Choroid plexus epithelial cell (primary cell): ENCODE measurements at regions not wholly inside any gene's neighbourhood (a gene's known extent, or its start where the extent isn't known, plus 50 kb on each side); places are given as distances from the start of the nearest gene placed in this dataset.

Experiments used
- DNase-seq: peaks from one replicate; pipeline ENCODE4 v3.0.0-alpha.2; 2010; ENCODE audit warnings: low read depth
- H3K4me3 ChIP-seq: 2 replicates; pipeline ENCODE4 v1.5.1; 2011; ENCODE audit warnings: low read depth, mild to moderate bottlenecking, control low read depth, low read length, moderate library complexity
- TF ChIP-seq, protein P1 (sequence below): conservative IDR thresholded peaks from 2 replicates; pipeline ENCODE4 v1.5.1; 2011; ENCODE audit warnings: low read depth, mild to moderate bottlenecking, control low read depth, inconsistent platforms, low read length, moderate library complexity

DNA sequence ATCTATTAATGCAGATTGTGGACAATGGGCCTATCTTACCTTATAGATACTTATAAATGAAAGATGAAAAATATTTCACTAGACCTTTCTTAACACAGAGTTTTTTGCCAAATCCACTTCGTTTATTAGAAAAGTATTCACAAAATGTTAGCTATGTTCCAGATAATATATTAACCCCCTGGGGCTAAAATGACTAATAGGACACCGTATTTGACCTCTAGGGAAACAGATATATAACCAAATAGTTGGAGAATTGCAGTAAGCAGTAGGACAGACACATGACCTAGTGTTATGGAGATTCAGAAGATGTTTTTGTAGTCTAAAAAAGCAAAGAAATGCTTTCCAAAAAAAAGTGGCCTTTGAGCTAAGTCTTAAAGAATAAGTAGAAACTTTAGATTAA, 106.9 kb downstream of the SEC16B start:
- DNase-seq: peak; percentile 67
- TF ChIP-seq, protein P1, sequence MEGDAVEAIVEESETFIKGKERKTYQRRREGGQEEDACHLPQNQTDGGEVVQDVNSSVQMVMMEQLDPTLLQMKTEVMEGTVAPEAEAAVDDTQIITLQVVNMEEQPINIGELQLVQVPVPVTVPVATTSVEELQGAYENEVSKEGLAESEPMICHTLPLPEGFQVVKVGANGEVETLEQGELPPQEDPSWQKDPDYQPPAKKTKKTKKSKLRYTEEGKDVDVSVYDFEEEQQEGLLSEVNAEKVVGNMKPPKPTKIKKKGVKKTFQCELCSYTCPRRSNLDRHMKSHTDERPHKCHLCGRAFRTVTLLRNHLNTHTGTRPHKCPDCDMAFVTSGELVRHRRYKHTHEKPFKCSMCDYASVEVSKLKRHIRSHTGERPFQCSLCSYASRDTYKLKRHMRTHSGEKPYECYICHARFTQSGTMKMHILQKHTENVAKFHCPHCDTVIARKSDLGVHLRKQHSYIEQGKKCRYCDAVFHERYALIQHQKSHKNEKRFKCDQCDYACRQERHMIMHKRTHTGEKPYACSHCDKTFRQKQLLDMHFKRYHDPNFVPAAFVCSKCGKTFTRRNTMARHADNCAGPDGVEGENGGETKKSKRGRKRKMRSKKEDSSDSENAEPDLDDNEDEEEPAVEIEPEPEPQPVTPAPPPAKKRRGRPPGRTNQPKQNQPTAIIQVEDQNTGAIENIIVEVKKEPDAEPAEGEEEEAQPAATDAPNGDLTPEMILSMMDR: no peak
- H3K4me3 ChIP-seq: no peak overlapping the region

DNA sequence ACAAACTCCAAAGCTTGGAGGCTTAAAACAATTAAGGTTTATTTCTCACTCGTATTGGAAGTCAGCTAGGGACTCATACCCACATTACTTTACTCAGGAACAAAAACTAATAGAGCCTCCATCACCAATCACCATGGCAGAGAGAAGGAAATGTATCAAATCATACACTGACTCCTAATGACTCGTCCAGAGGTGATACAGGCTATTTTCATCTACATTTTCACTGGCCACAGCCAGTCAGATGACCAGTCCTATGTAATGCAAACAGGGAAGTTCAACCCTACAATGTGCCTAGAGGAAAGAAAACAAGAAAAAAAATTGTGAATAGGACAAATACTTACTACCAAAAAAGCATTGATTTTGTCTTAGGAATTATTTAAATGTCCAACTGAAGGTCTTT, 110.3 kb downstream of the SEC16B start:
- TF ChIP-seq, protein P1: no peak
- DNase-seq: no peak
- H3K4me3 ChIP-seq: no peak overlapping the region

- TF ChIP-seq, protein P1: no peak
- no peak overlapping the region for H3K4me3 ChIP-seq
- DNase-seq: peak; percentile 47
These were observed 111.5 kb downstream of the SEC16B start for GRCh38 chr1:177858332-177858821.

DNA sequence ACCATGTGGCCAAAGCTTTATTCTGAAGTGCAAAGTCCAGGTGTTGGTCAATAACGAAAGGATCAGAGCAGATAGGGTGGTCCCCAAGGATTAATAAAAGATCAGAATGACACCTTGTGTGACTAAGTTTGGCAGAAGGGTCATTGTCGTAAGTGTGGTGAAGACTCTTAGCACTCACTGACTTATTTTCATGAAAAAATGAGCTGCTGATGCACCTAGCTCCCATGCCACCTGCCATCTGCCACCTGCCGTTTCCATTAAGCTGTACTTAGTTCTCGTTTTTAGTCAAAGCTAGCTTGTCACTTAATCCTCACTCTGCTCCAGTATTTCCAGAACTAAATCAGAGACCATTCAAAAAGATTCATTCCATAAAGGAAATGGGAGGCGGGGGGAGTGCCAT, 112.6 kb downstream of the SEC16B start:
- H3K4me3 ChIP-seq: no peak overlapping the region
- TF ChIP-seq, protein P1: no peak
- no peak for DNase-seq

DNA sequence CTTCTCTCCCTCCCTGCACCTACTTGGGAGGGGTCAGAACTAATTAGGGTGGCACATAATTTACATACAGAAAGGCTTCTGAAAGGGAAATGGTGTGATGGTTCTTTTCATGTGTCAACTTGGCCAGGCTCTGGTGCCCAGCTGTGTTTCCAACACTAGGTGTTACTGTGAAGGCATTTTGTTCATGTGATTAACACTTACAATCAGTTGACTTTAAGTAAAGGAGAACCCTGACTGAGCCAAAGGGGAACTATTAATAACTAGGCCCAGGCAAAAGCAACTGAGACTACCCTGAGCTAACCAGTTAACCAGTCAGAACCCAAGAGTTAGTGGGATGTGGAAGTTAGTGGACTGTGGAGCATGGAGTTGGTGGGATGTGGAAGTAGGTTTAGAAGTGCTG, 114.9 kb downstream of the SEC16B start:
- no peak overlapping the region for H3K4me3 ChIP-seq
- TF ChIP-seq, protein P1: no peak
- no peak for DNase-seq

DNA sequence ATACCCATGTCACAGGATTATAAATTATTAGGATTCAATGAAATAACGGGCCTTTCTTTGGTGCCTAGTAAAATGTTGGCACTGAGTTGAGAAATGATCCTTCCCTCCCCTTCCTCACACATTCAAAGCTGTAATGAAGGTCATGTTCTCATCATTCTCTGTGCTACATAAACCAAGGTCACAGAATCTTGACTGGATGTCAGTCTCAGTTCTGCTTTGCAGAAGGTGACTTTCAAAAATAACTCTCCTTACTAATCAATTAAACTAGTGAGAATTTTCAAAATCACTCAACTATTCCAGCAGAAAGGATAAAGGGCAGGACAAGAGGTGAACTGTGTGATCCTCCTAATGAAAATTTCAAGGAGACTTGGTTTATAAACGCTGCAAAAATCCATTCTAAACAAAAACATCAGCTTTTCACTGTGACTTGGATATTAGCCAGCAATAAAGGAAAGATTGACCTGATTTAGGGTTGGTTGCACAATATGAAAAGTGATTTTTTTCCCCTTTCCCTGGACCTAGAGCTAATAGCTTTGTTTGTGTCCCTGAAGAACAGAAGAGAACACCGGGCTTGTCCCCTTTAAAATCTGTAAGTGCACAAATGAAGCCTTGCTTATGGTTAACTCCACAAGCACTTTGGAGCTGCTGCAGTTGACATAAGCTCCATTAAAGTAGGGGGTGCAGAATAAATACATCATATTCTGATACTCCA, 120.1 kb downstream of the SEC16B start:
- no peak overlapping the region for H3K4me3 ChIP-seq
- no peak for DNase-seq
- TF ChIP-seq, protein P1: no peak

- TF ChIP-seq, protein P1: no peak
- no peak overlapping the region for H3K4me3 ChIP-seq
- DNase-seq: no peak
These were observed 120.7 kb downstream of the SEC16B start for GRCh38 chr1:177849130-177849529.
